ENCODE measurements at regions not wholly inside any gene's neighbourhood (a gene's known extent, or its start where the extent isn't known, plus 50 kb on each side); places are given as distances from the start of the nearest gene placed in this dataset.
"Not testable (repeated sequence)": the region's sequence is repeated elsewhere in the genome, so short reads cannot be mapped to it uniquely, and the experiment has no call there.

DNA sequence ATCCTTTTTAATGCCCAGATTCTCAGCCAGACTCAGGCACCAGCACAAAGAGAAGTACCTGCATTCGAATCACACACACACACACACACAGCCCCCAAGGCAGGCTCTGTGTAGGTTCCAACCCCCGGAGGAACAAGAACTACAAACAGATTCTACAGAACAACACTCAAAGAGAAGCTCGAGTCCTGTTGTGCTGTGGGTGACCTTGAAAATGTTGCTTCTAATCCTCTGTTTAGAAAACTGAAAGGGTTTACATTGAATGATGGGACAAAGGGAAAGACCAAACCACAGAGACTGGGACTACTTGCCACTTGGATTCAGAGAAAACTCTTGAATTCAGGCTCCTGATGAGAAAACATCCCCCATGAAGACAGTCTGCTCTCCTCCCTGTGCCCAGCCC is 568.8 kb upstream of the C16orf82 start:
- H3K9ac ChIP-seq (ENCODE audit: insufficient read length, low read depth): no peak overlapping the region
- H3K4me3 ChIP-seq (ENCODE audit: insufficient read length, low read depth): no peak overlapping the region
- H3K9me3 ChIP-seq (ENCODE audit: insufficient read depth, low read length): no peaks in the 10 kb centered on the region
- no peaks in the 10 kb centered on the region for H3K36me3 ChIP-seq (ENCODE audit: insufficient read depth, insufficient read length, low read length)
- H3K4me1 ChIP-seq (ENCODE audit: insufficient read depth, insufficient read length): no peaks in the 10 kb centered on the region
- H3K27me3 ChIP-seq (ENCODE audit: insufficient read depth, insufficient read length): no peaks in the 10 kb centered on the region
- no peak for DNase-seq (ENCODE audit: low read depth, low spot score)
- TF ChIP-seq SUZ12 (IDR thresholded peaks at IDR 0.05; ENCODE audit: extremely low read depth, insufficient read depth, insufficient read length): no peak
- TF ChIP-seq YY1 (IDR thresholded peaks at IDR 0.05; ENCODE audit: insufficient read depth, insufficient read length): no peak
- TF ChIP-seq ZNF274 (IDR thresholded peaks at IDR 0.05; ENCODE audit: low read depth, low read length): no peak

DNA sequence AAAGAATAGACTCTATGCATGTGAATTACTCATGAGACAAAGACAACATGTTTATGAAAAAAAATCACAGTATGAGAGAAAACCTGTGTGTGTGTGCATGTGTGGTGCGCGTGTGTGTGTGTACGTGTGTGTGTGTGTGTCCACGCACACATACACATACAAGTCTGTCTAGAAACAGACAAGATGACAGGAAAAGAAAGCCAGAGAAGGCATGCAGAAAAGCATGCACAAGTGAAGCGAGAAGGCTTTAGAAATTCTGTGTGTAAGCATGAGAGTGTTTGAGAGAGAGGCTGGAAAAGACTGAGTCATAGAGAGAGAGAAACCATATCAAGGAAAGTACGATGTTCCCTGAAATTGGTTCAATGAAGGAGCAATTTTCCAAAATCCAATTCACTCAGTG is 566.4 kb upstream of the C16orf82 start:
- Histone ChIP-seq H3K9ac (ENCODE audit: insufficient read length, low read depth) (no peak overlapping the region), H3K27me3 (ENCODE audit: insufficient read depth, insufficient read length) (no peaks in the 10 kb centered on the region), H3K9me3 (ENCODE audit: insufficient read depth, low read length) (no peaks in the 10 kb centered on the region), H3K4me1 (ENCODE audit: insufficient read depth, insufficient read length) (no peaks in the 10 kb centered on the region), H3K4me3 (ENCODE audit: insufficient read length, low read depth) (no peak overlapping the region), H3K36me3 (ENCODE audit: insufficient read depth, insufficient read length, low read length) (no peaks in the 10 kb centered on the region)
- TF ChIP-seq ZNF274 (IDR thresholded peaks at IDR 0.05; ENCODE audit: low read depth, low read length) (no peak), YY1 (IDR thresholded peaks at IDR 0.05; ENCODE audit: insufficient read depth, insufficient read length) (no peak), SUZ12 (IDR thresholded peaks at IDR 0.05; ENCODE audit: extremely low read depth, insufficient read depth, insufficient read length) (no peak)
- no peak for DNase-seq (ENCODE audit: low read depth, low spot score)

DNA sequence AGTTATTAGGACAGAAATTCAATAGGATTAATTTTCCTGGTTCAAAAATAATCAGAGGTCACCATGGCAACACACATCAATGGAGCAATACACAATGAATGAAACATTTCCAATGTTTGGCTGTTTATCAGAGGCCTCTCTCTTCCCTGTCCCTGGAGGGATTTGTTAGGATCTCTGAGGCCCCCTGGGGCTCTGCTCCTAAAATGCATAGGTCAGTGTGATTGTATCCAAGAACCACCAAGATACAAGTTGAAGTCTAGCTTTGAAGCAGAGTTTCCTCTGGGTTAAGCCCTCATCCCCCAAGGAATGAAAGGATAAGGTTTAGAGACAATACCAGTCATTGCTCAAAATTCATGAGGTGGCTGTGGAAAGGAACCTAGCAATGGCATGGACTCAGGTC is 561.2 kb upstream of the C16orf82 start:
- no peaks in the 10 kb centered on the region for H3K36me3 ChIP-seq (ENCODE audit: insufficient read depth, insufficient read length, low read length)
- no peaks in the 10 kb centered on the region for H3K9me3 ChIP-seq (ENCODE audit: insufficient read depth, low read length)
- H3K9ac ChIP-seq (ENCODE audit: insufficient read length, low read depth): no peak overlapping the region
- no peaks in the 10 kb centered on the region for H3K4me1 ChIP-seq (ENCODE audit: insufficient read depth, insufficient read length)
- TF ChIP-seq ZNF274 (IDR thresholded peaks at IDR 0.05; ENCODE audit: low read depth, low read length) (no peak), SUZ12 (IDR thresholded peaks at IDR 0.05; ENCODE audit: extremely low read depth, insufficient read depth, insufficient read length) (no peak), YY1 (IDR thresholded peaks at IDR 0.05; ENCODE audit: insufficient read depth, insufficient read length) (no peak)
- no peaks in the 10 kb centered on the region for H3K27me3 ChIP-seq (ENCODE audit: insufficient read depth, insufficient read length)
- DNase-seq (ENCODE audit: low read depth, low spot score): peak; percentile 20
- H3K4me3 ChIP-seq (ENCODE audit: insufficient read length, low read depth): no peak overlapping the region

DNA sequence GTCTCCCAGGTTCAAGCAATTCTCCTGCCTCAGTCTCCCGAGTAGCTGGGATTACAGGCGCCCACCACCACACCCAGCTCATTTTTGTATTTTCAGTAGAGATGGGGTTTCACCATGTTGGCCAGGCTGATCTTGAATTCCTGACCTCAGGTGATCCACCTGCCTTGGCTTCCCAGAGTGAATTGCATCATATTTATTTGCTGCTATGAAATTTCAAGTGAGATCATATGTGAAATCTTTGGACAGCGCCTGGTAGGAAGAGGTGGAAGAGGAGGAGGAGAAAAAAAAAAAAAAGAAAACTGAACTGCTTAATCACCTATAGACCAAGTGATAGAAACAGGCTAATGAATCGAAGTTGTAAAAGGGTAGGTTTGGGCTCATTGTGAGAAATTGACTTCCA is 557.8 kb upstream of the C16orf82 start:
- not testable (repeated sequence) for DNase-seq (ENCODE audit: low read depth, low spot score); H3K9me3 ChIP-seq (ENCODE audit: insufficient read depth, low read length); H3K27me3 ChIP-seq (ENCODE audit: insufficient read depth, insufficient read length); H3K9ac ChIP-seq (ENCODE audit: insufficient read length, low read depth); H3K4me3 ChIP-seq (ENCODE audit: insufficient read length, low read depth); H3K36me3 ChIP-seq (ENCODE audit: insufficient read depth, insufficient read length, low read length); H3K4me1 ChIP-seq (ENCODE audit: insufficient read depth, insufficient read length)

DNA sequence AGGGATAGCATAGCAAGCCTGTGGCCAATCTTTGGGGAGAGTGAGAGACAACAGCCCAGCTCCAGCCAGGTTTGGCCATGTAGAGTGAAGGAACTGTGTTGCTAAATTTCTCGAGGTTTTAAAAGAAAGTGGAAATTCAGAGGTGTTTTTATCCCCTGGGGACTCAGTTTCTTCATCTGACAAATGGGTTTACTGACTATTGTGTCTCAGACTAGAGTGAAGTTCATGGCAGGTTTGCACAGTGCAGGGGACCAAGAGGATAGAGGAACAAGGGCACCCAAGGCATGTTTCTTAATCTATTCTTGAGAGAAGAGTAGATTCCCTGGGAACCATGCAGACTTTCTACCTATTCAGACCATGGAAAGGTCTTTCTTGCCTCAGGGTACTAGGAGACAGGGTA is 555.8 kb upstream of the C16orf82 start:
- no peaks in the 10 kb centered on the region for H3K4me1 ChIP-seq (ENCODE audit: insufficient read depth, insufficient read length)
- TF ChIP-seq SUZ12 (IDR thresholded peaks at IDR 0.05; ENCODE audit: extremely low read depth, insufficient read depth, insufficient read length): no peak
- TF ChIP-seq ZNF274 (IDR thresholded peaks at IDR 0.05; ENCODE audit: low read depth, low read length): no peak
- TF ChIP-seq YY1 (IDR thresholded peaks at IDR 0.05; ENCODE audit: insufficient read depth, insufficient read length): no peak

DNA sequence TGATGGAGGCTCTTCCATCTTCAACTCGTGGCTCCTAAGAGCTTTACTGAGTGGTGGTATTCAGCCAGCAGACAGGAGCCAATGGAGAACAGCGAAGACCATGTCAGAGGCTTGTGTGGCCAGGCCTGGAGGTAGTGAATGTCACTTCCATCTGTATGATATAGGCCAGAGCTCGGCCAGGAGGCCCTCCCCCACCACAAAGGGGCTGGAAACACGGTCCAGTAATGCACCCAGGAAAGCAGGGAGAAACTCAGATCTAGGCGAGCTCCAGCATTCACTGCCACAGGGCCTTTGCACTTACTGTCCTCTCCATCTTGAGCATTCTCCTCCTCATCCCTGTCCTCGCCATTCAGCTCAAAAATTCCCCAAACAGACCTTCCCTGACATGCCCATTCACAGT is 555.3 kb upstream of the C16orf82 start:
- no peaks in the 10 kb centered on the region for H3K4me1 ChIP-seq (ENCODE audit: insufficient read depth, insufficient read length)
- H3K4me3 ChIP-seq (ENCODE audit: insufficient read length, low read depth): no peak overlapping the region

More for the DNA sequence above, 555.8 kb upstream of the C16orf82 start:
- H3K36me3 ChIP-seq (ENCODE audit: insufficient read depth, insufficient read length, low read length): no peaks in the 10 kb centered on the region
- H3K9me3 ChIP-seq (ENCODE audit: insufficient read depth, low read length): no peaks in the 10 kb centered on the region
- H3K27me3 ChIP-seq (ENCODE audit: insufficient read depth, insufficient read length): no peaks in the 10 kb centered on the region
- H3K4me3 ChIP-seq (ENCODE audit: insufficient read length, low read depth): no peak overlapping the region
- no peak overlapping the region for H3K9ac ChIP-seq (ENCODE audit: insufficient read length, low read depth)
- DNase-seq (ENCODE audit: low read depth, low spot score): no peak

DNA sequence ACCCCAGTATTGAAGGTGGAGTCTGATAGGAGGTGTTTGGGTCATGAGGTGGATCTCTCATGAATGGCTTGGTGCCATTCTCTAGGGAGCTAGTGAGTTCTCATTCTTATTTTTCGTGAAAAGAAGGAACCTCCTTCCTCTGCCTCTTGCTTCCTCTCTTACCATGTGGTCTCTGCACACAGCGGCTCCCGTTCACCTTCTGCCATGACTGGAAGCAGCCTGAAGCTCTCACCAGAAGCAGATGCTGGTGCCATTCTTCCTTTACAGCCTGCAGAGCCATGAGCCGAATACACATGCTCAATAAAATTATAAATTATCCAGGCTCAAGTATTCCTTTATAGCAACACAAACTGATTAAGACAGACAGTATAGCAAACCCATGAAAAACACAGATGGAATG is 545.1 kb upstream of the C16orf82 start:
- TF ChIP-seq SUZ12 (IDR thresholded peaks at IDR 0.05; ENCODE audit: extremely low read depth, insufficient read depth, insufficient read length) (no peak), ZNF274 (IDR thresholded peaks at IDR 0.05; ENCODE audit: low read depth, low read length) (no peak), YY1 (IDR thresholded peaks at IDR 0.05; ENCODE audit: insufficient read depth, insufficient read length) (no peak)
- no peaks in the 10 kb centered on the region for H3K4me1 ChIP-seq (ENCODE audit: insufficient read depth, insufficient read length)
- no peaks in the 10 kb centered on the region for H3K27me3 ChIP-seq (ENCODE audit: insufficient read depth, insufficient read length)
- H3K36me3 ChIP-seq (ENCODE audit: insufficient read depth, insufficient read length, low read length): no peaks in the 10 kb centered on the region
- DNase-seq (ENCODE audit: low read depth, low spot score): no peak
- H3K9ac ChIP-seq (ENCODE audit: insufficient read length, low read depth): no peak overlapping the region
- H3K9me3 ChIP-seq (ENCODE audit: insufficient read depth, low read length): no peaks in the 10 kb centered on the region
- no peak overlapping the region for H3K4me3 ChIP-seq (ENCODE audit: insufficient read length, low read depth)

More for the DNA sequence above, 555.3 kb upstream of the C16orf82 start:
- no peak for DNase-seq (ENCODE audit: low read depth, low spot score)
- Histone ChIP-seq H3K9me3 (ENCODE audit: insufficient read depth, low read length) (no peaks in the 10 kb centered on the region), H3K36me3 (ENCODE audit: insufficient read depth, insufficient read length, low read length) (no peaks in the 10 kb centered on the region), H3K27me3 (ENCODE audit: insufficient read depth, insufficient read length) (no peaks in the 10 kb centered on the region), H3K9ac (ENCODE audit: insufficient read length, low read depth) (no peak overlapping the region)
- TF ChIP-seq ZNF274 (IDR thresholded peaks at IDR 0.05; ENCODE audit: low read depth, low read length) (no peak), SUZ12 (IDR thresholded peaks at IDR 0.05; ENCODE audit: extremely low read depth, insufficient read depth, insufficient read length) (no peak), YY1 (IDR thresholded peaks at IDR 0.05; ENCODE audit: insufficient read depth, insufficient read length) (no peak)

DNA sequence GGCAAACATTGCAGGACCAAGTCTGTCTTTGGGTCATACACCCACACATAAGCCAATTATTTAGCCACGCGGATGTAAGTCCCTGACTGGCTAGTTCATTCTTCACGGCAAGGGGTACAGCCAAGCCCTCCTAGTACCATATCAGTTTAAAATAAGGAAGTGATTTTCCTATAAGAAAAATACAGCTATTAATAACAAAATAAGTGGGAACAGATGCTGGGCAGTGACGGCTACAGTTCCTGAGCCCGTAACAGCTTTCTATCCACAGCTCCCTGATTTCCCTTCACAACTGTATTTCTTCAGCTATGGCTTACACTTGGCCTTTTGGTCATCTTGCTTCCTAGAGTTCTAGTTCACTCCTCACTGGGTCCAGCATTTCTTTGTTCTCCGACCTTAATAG is 542.4 kb upstream of the C16orf82 start:
- no peaks in the 10 kb centered on the region for H3K9me3 ChIP-seq (ENCODE audit: insufficient read depth, low read length)
- no peaks in the 10 kb centered on the region for H3K27me3 ChIP-seq (ENCODE audit: insufficient read depth, insufficient read length)
- H3K4me3 ChIP-seq (ENCODE audit: insufficient read length, low read depth): no peak overlapping the region
- TF ChIP-seq ZNF274 (IDR thresholded peaks at IDR 0.05; ENCODE audit: low read depth, low read length): no peak
- no peak for TF ChIP-seq SUZ12 (IDR thresholded peaks at IDR 0.05; ENCODE audit: extremely low read depth, insufficient read depth, insufficient read length)
- TF ChIP-seq YY1 (IDR thresholded peaks at IDR 0.05; ENCODE audit: insufficient read depth, insufficient read length): no peak
- no peak for DNase-seq (ENCODE audit: low read depth, low spot score)
- H3K4me1 ChIP-seq (ENCODE audit: insufficient read depth, insufficient read length): no peaks in the 10 kb centered on the region
- H3K36me3 ChIP-seq (ENCODE audit: insufficient read depth, insufficient read length, low read length): no peaks in the 10 kb centered on the region
- no peak overlapping the region for H3K9ac ChIP-seq (ENCODE audit: insufficient read length, low read depth)

All from NT2/D1 (cell line).